Endothelial cell of umbilical vein (primary cell): ENCODE measurements at regions not wholly inside any gene's neighbourhood (a gene's known extent, or its start where the extent isn't known, plus 50 kb on each side); places are given as distances from the start of the nearest gene placed in this dataset.

ENCODE experiments used
- BruUV-seq: library from RNA; stranded (reverse); fragments of 400-500 nt; replicated peaks from 2 replicates; lab custom pipeline; 2021; lab: Mats Ljungman, UMichigan
- CTCF ChIA-PET: fragments of 300-600, 350-600 bp; sonication (Branson Sonifier 250); formaldehyde crosslinking; loops from one replicate; lab custom pipeline; 2021; ENCODE audit warnings: antibody characterized with exemption, inconsistent platforms; lab: Charles Lee
- POLR2A ChIA-PET: fragments of 300-600, 350-600 bp; sonication (Branson Sonifier 250); formaldehyde crosslinking; loops from one replicate; lab custom pipeline; 2021; ENCODE audit warnings: antibody characterized with exemption, inconsistent platforms; lab: Charles Lee
- DNase-seq: peaks from one replicate; pipeline ENCODE4 v3.0.0-alpha.2; 2011; ENCODE audit warnings: low read depth, low spot score
- FAIRE-seq: peaks from 2 replicates; lab custom pipeline; 2011; peaks lifted over from hg19 to GRCh38; lab: Jason Lieb, UNC
- H2AFZ ChIP-seq: 2 replicates; pipeline ENCODE4 v1.6.0; 2012; ENCODE audit warnings: low read depth, low read length, control low read depth, inconsistent platforms
- H3K27ac ChIP-seq: 2 replicates; pipeline ENCODE4 v1.5.1; 2011; ENCODE audit warnings: low read depth, mild to moderate bottlenecking, control low read depth, low read length, moderate library complexity; ENCODE audit not compliant: insufficient read depth
- H3K27me3 ChIP-seq, 2 experiments: 2 replicates each; pipeline versions ENCODE4 v1.6.0 to v1.6.1; 2011; ENCODE audit warnings: low read length in 2 of 2, mixed read lengths in 1 of 2; ENCODE audit not compliant: control insufficient read depth in 2 of 2, insufficient read depth in 2 of 2
- H3K36me3 ChIP-seq, 2 experiments: 2 replicates in 1 of 2; 3 replicates in 1 of 2; pipeline ENCODE4 v1.5.1; 2011; ENCODE audit warnings: low read length in 2 of 2, mild to moderate bottlenecking in 1 of 2, moderate library complexity in 1 of 2; ENCODE audit not compliant: control insufficient read depth in 2 of 2, insufficient read depth in 2 of 2; ENCODE audit errors: extremely low read depth in 1 of 2
- H3K4me1 ChIP-seq: 3 replicates; pipeline ENCODE4 v1.5.1; 2011; ENCODE audit warnings: mild to moderate bottlenecking, low read length; ENCODE audit not compliant: control insufficient read depth, insufficient read depth; ENCODE audit errors: extremely low read depth
- H3K4me2 ChIP-seq: 2 replicates; pipeline ENCODE4 v1.6.1; 2011; ENCODE audit warnings: low read length, control low read depth, mixed read lengths; ENCODE audit not compliant: insufficient read depth
- H3K4me3 ChIP-seq, 3 experiments: fragments of 200-600 bp in 1 of 3; sonication (generic), shearing (Covaris generic) in 1 of 3; replicated peaks in 1 of 3; 2 replicates each; pipeline ENCODE4 v1.5.1; 2011 to 2016; ENCODE audit warnings: control low read depth in 3 of 3, low read length in 3 of 3, mild to moderate bottlenecking in 2 of 3, inconsistent platforms in 1 of 3, low read depth in 1 of 3, moderate library complexity in 1 of 3; ENCODE audit not compliant: insufficient read depth in 1 of 3
- H3K79me2 ChIP-seq: 2 replicates; pipeline ENCODE4 v1.6.0; 2012; ENCODE audit warnings: low read length, inconsistent platforms; ENCODE audit not compliant: control insufficient read depth, insufficient read depth
- H3K9ac ChIP-seq: replicated peaks from 2 replicates; pipeline ENCODE3; 2011; ENCODE audit warnings: low read length, control low read depth; ENCODE audit not compliant: insufficient read depth; ENCODE audit errors: extremely low read depth
- H3K9me1 ChIP-seq: replicated peaks from 3 replicates; pipeline ENCODE4 v1.6.0; 2011; ENCODE audit warnings: mild to moderate bottlenecking, low read length; ENCODE audit not compliant: control insufficient read depth, insufficient read depth; ENCODE audit errors: extremely low read depth
- H3K9me3 ChIP-seq: replicated peaks from 2 replicates; pipeline ENCODE4 v1.5.1; 2012; ENCODE audit warnings: low read length, inconsistent platforms; ENCODE audit not compliant: control insufficient read depth, insufficient read depth
- H4K20me1 ChIP-seq: replicated peaks from 2 replicates; pipeline ENCODE3; 2011; ENCODE audit warnings: mild to moderate bottlenecking, low read length; ENCODE audit not compliant: control insufficient read depth, insufficient read depth; ENCODE audit errors: extremely low read depth
- CTCF ChIP-seq, 2 donors: IDR thresholded peaks; 1 replicate in 1 of 2; 2 replicates in 1 of 2; pipeline ENCODE4 v1.5.1; 2011; ENCODE audit warnings: low read length in 2 of 2, mild to moderate bottlenecking in 2 of 2, moderate library complexity in 2 of 2, control low read depth in 1 of 2, inconsistent platforms in 1 of 2, low read depth in 1 of 2; ENCODE audit not compliant: insufficient read depth in 1 of 2; ENCODE audit errors: extremely low read depth in 1 of 2
- EZH2 ChIP-seq: IDR thresholded peaks from 2 replicates; pipeline ENCODE4 v1.6.1; 2012; ENCODE audit warnings: borderline replicate concordance, low read depth, mild to moderate bottlenecking, moderate library complexity, low read length, inconsistent platforms; ENCODE audit not compliant: severe bottlenecking
- FOS ChIP-seq: IDR thresholded peaks from 2 replicates; pipeline ENCODE4 v1.6.1; 2011; ENCODE audit warnings: mild to moderate bottlenecking, low read length, moderate library complexity, borderline replicate concordance; ENCODE audit not compliant: insufficient read depth
- GATA2 ChIP-seq: IDR thresholded peaks from 2 replicates; pipeline ENCODE4 v1.7.0; 2011; ENCODE audit warnings: low read depth, mild to moderate bottlenecking, moderate library complexity, mixed read lengths, low read length; ENCODE audit not compliant: insufficient read length, insufficient read depth
- JUN ChIP-seq: IDR thresholded peaks from 2 replicates; pipeline ENCODE4 v1.6.1; 2011; ENCODE audit warnings: borderline replicate concordance, low read depth; ENCODE audit not compliant: insufficient read length, insufficient read depth
- MAX ChIP-seq: IDR thresholded peaks from 2 replicates; pipeline ENCODE4 v1.6.1; 2011; ENCODE audit not compliant: insufficient read depth, insufficient read length
- MYC ChIP-seq: IDR thresholded peaks from one replicate; pipeline ENCODE4 v1.6.1; 2011; ENCODE audit warnings: mild to moderate bottlenecking, low read depth, low read length
- POLR2A ChIP-seq: IDR thresholded peaks from 2 replicates; pipeline ENCODE4 v1.6.1; 2012; ENCODE audit warnings: low read depth, mild to moderate bottlenecking, control low read depth, low read length
- POLR2AphosphoS5 ChIP-seq: IDR thresholded peaks from 2 replicates; pipeline ENCODE4 v1.6.1; 2012; ENCODE audit warnings: low read depth, mild to moderate bottlenecking, control low read depth, low read length, moderate library complexity; ENCODE audit not compliant: insufficient read depth
- dilution Hi-C: fragments of 300-500 bp; cut with MboI; formaldehyde crosslinking; loops from one replicate; pipeline ENCODE4 v1.15.0; 2019; ENCODE audit warnings: low sequenced_read_pairs; ENCODE audit not compliant: extremely low pct_ligation_motif_present
- intact Hi-C: fragments of 100-400 bp; cut with micrococcal nuclease; formaldehyde crosslinking; loops from one replicate; pipeline ENCODE4 v1.10.0; 2022

- CTCF ChIA-PET: no interaction called here
These were observed 66.5 kb upstream of the ZNF267 start for GRCh38 chr16:31807086-31807485.

More at GRCh38 chr16:31807086-31807485, 66.5 kb upstream of the ZNF267 start:
- Histone ChIP-seq H3K9me1 (no peaks in the 10 kb centered on the region), H3K4me2 (no peak overlapping the region), H3K27ac (no peak overlapping the region), H4K20me1 (no peaks in the 10 kb centered on the region), H3K9ac (no peak overlapping the region), H3K4me3 (no peak overlapping the region), H3K36me3 (no peaks in the 10 kb centered on the region), H3K9me3 (peaks cover 1% of the 10 kb centered on the region), H2AFZ (no peak overlapping the region), H3K4me1 (no peaks in the 10 kb centered on the region), H3K79me2 (no peaks in the 10 kb centered on the region), H3K27me3 (no peaks in the 10 kb centered on the region)
- POLR2A ChIA-PET: no interaction called here
- DNase-seq: no peak
- no peak for TF ChIP-seq JUN
- no peak for TF ChIP-seq POLR2A
- TF ChIP-seq POLR2AphosphoS5: no peak
- TF ChIP-seq MAX: no peak
- TF ChIP-seq GATA2: no peak
- TF ChIP-seq CTCF (IDR thresholded peaks at IDR 0.05; ENCODE audit: extremely low read depth in 1 of 2, insufficient read depth in 1 of 2, low read depth in 1 of 2, low read length in 2 of 2): no peak
- no peak for TF ChIP-seq FOS
- no peak for TF ChIP-seq EZH2
- TF ChIP-seq MYC: no peak
- FAIRE-seq: no peak
- dilution Hi-C loops: no loop called here
- intact Hi-C loops: no loop called here
- BruUV-seq: no TSS peak
